H1 (cell line): ENCODE measurements at regions not wholly inside any gene's neighbourhood (a gene's known extent, or its start where the extent isn't known, plus 50 kb on each side); places are given as distances from the start of the nearest gene placed in this dataset.

ENCODE experiments used
- CTCF ChIA-PET: fragments of 300-600 bp; sonication (Branson Sonifier 250); formaldehyde crosslinking; loops from one replicate; lab custom pipeline; 2021; ENCODE audit not compliant: partially characterized antibody; lab: Charles Lee
- POLR2A ChIA-PET: fragments of 300-600 bp; sonication (Branson Sonifier 250); formaldehyde crosslinking; loops from one replicate; lab custom pipeline; 2021; ENCODE audit warnings: inconsistent platforms; ENCODE audit not compliant: partially characterized antibody; lab: Charles Lee
- DNase-seq, 2 experiments: peaks; one replicate each; pipeline versions ENCODE4 v3.0.0 to v3.0.0-alpha.2; 2010 to 2022; ENCODE audit warnings: low spot score in 2 of 2, low read depth in 1 of 2, mixed read lengths in 1 of 2
- FAIRE-seq: peaks from 2 replicates; lab custom pipeline; 2011; peaks lifted over from hg19 to GRCh38; lab: Jason Lieb, UNC
- H2AFZ ChIP-seq: 2 replicates; pipeline ENCODE4 v1.8.1; 2012; ENCODE audit warnings: low read length, inconsistent platforms
- H2AK5ac ChIP-seq: 2 replicates; pipeline ENCODE4 v1.6.1; 2013; ENCODE audit warnings: low read depth, low read length
- H2BK120ac ChIP-seq: replicated peaks from 2 replicates; pipeline ENCODE3; 2013; ENCODE audit warnings: low read depth, low read length, inconsistent platforms
- H2BK12ac ChIP-seq: 2 replicates; pipeline ENCODE4 v1.6.1; 2013; ENCODE audit warnings: low read depth, low read length
- H2BK15ac ChIP-seq: 2 replicates; pipeline ENCODE4 v1.6.1; 2013; ENCODE audit warnings: low read length
- H2BK20ac ChIP-seq: 2 replicates; pipeline ENCODE4 v1.6.1; 2013; ENCODE audit warnings: low read length
- H2BK5ac ChIP-seq: 2 replicates; pipeline ENCODE4 v1.6.1; 2013; ENCODE audit warnings: low read depth, low read length
- H3K14ac ChIP-seq: 2 replicates; pipeline ENCODE4 v1.6.1; 2013; ENCODE audit warnings: inconsistent platforms; ENCODE audit not compliant: insufficient read length
- H3K18ac ChIP-seq: 2 replicates; pipeline ENCODE4 v1.6.1; 2013; ENCODE audit warnings: low read length; ENCODE audit errors: extremely low read depth
- H3K23ac ChIP-seq: 2 replicates; pipeline ENCODE4 v1.6.1; 2013; ENCODE audit warnings: inconsistent platforms; ENCODE audit not compliant: insufficient read length
- H3K23me2 ChIP-seq: 2 replicates; pipeline ENCODE4 v1.6.1; 2013; ENCODE audit warnings: low read depth, low read length
- H3K27ac ChIP-seq: 2 replicates; pipeline ENCODE4 v1.6.1; 2011; ENCODE audit warnings: low read depth, low read length, inconsistent platforms
- H3K27me3 ChIP-seq, 4 experiments: replicated peaks in 1 of 4; 1 replicate in 1 of 4; 2 replicates in 3 of 4; pipeline versions ENCODE4 v1.6.1 to v1.8.1; 2011 to 2013; ENCODE audit warnings: low read length in 3 of 4, mild to moderate bottlenecking in 3 of 4, inconsistent platforms in 2 of 4, mixed read lengths in 2 of 4, moderate library complexity in 1 of 4; ENCODE audit not compliant: control insufficient read depth in 3 of 4, insufficient read depth in 3 of 4; ENCODE audit errors: extremely low read depth in 1 of 4
- H3K36me3 ChIP-seq, 4 experiments: 2 replicates each; pipeline versions ENCODE4 v1.6.1 to v1.8.1; 2011 to 2013; ENCODE audit warnings: mild to moderate bottlenecking in 4 of 4, low read length in 3 of 4, moderate library complexity in 2 of 4, control low read depth in 1 of 4, inconsistent platforms in 1 of 4; ENCODE audit not compliant: insufficient read depth in 4 of 4, control insufficient read depth in 2 of 4
- H3K4ac ChIP-seq: replicated peaks from 2 replicates; pipeline ENCODE3; 2013; ENCODE audit warnings: low read length, low read depth, mixed read lengths, inconsistent platforms; ENCODE audit not compliant: insufficient read length
- H3K4me1 ChIP-seq, 4 experiments: replicated peaks in 1 of 4; 1 replicate in 1 of 4; 2 replicates in 3 of 4; pipeline versions ENCODE4 v1.6.1 to v1.8.1; 2011 to 2013; ENCODE audit warnings: low read length in 3 of 4, inconsistent platforms in 2 of 4, mixed read lengths in 1 of 4; ENCODE audit not compliant: insufficient read depth in 4 of 4, control insufficient read depth in 3 of 4
- H3K4me2 ChIP-seq, 2 experiments: 2 replicates each; pipeline versions ENCODE4 v1.6.1 to v1.8.1; 2011 to 2013; ENCODE audit warnings: low read depth in 2 of 2, low read length in 2 of 2, control low read depth in 1 of 2, inconsistent platforms in 1 of 2, mild to moderate bottlenecking in 1 of 2; ENCODE audit not compliant: insufficient read depth in 1 of 2
- H3K4me3 ChIP-seq, 4 experiments: fragments of 200-600, 300-600 bp in 1 of 4; sonication (generic), shearing (Covaris generic), sonication (Bioruptor Twin) in 1 of 4; 2 replicates each; pipeline versions ENCODE4 v1.5.1 to v1.8.1; 2011 to 2016; ENCODE audit warnings: low read length in 4 of 4, low read depth in 3 of 4, control low read depth in 2 of 4, inconsistent platforms in 2 of 4, mild to moderate bottlenecking in 2 of 4, mixed read lengths in 1 of 4, moderate library complexity in 1 of 4; ENCODE audit not compliant: insufficient read depth in 2 of 4; ENCODE audit errors: extremely low read depth in 1 of 4
- H3K56ac ChIP-seq: replicated peaks from 2 replicates; pipeline ENCODE3; 2013; ENCODE audit warnings: low read depth, mild to moderate bottlenecking, mixed read lengths, low read length, inconsistent platforms; ENCODE audit not compliant: insufficient read length
- H3K79me1 ChIP-seq: 2 replicates; pipeline ENCODE4 v1.6.1; 2013; ENCODE audit warnings: low read depth, low read length, control low read depth
- H3K79me2 ChIP-seq, 2 experiments: 2 replicates each; pipeline versions ENCODE4 v1.6.1 to v1.8.1; 2012 to 2013; ENCODE audit warnings: low read length in 2 of 2, mild to moderate bottlenecking in 2 of 2, inconsistent platforms in 1 of 2; ENCODE audit not compliant: insufficient read depth in 2 of 2, control insufficient read depth in 1 of 2
- H3K9ac ChIP-seq, 4 experiments: replicated peaks in 1 of 4; 1 replicate in 1 of 4; 2 replicates in 3 of 4; pipeline versions ENCODE4 v1.6.1 to v1.8.1; 2011 to 2013; ENCODE audit warnings: low read depth in 3 of 4, low read length in 3 of 4, control low read depth in 2 of 4, mild to moderate bottlenecking in 2 of 4, moderate library complexity in 2 of 4, inconsistent platforms in 1 of 4; ENCODE audit errors: extremely low read depth in 1 of 4
- H3K9me3 ChIP-seq, 2 experiments: 2 replicates each; pipeline versions ENCODE4 v1.6.1 to v1.8.1; 2012 to 2013; ENCODE audit warnings: mild to moderate bottlenecking in 2 of 2, moderate library complexity in 2 of 2, control low read depth in 1 of 2, inconsistent platforms in 1 of 2, low read depth in 1 of 2, low read length in 1 of 2, mixed read lengths in 1 of 2; ENCODE audit not compliant: insufficient read depth in 2 of 2
- H4K20me1 ChIP-seq, 2 experiments: replicated peaks in 1 of 2; 2 replicates each; pipeline versions ENCODE3 to v1.8.1; 2011 to 2013; ENCODE audit warnings: inconsistent platforms in 2 of 2, low read length in 2 of 2, mild to moderate bottlenecking in 1 of 2; ENCODE audit not compliant: insufficient read depth in 2 of 2, control insufficient read depth in 1 of 2
- H4K5ac ChIP-seq: 2 replicates; pipeline ENCODE4 v1.6.1; 2013; ENCODE audit warnings: low read length, low read depth, mixed read lengths, inconsistent platforms; ENCODE audit not compliant: insufficient read length
- H4K8ac ChIP-seq: 2 replicates; pipeline ENCODE4 v1.8.0; 2013; ENCODE audit warnings: mild to moderate bottlenecking, moderate library complexity, low read length, inconsistent platforms; ENCODE audit not compliant: insufficient read depth; ENCODE audit errors: extremely low read depth
- H4K91ac ChIP-seq: replicated peaks from 2 replicates; pipeline ENCODE3; 2013; ENCODE audit warnings: low read length, mixed read lengths, inconsistent platforms; ENCODE audit not compliant: insufficient read length
- ATF3 ChIP-seq: IDR thresholded peaks from 2 replicates; pipeline ENCODE4 v1.6.1; 2011; ENCODE audit warnings: low read depth, mild to moderate bottlenecking, low read length; ENCODE audit not compliant: insufficient read depth
- BACH1 ChIP-seq: IDR thresholded peaks from 2 replicates; pipeline ENCODE4 v1.6.1; 2012; ENCODE audit warnings: low read length, improper control_type of control experiment
- BRCA1 ChIP-seq: IDR thresholded peaks from 2 replicates; pipeline ENCODE4 v1.6.1; 2012; ENCODE audit warnings: low read depth, low read length, improper control_type of control experiment
- CHD1 ChIP-seq: IDR thresholded peaks from 2 replicates; pipeline ENCODE4 v1.6.1; 2012; ENCODE audit warnings: low read depth, low read length, improper control_type of control experiment
- CHD2 ChIP-seq: IDR thresholded peaks from 2 replicates; pipeline ENCODE4 v1.6.1; 2012; ENCODE audit warnings: low read length, improper control_type of control experiment
- EGR1 ChIP-seq: IDR thresholded peaks from 2 replicates; pipeline ENCODE4 v1.6.1; 2011; ENCODE audit warnings: low read depth, low read length, borderline replicate concordance
- GTF2F1 ChIP-seq: IDR thresholded peaks from 2 replicates; pipeline ENCODE4 v1.6.1; 2012; ENCODE audit warnings: low read depth, low read length, improper control_type of control experiment, borderline replicate concordance
- HDAC6 ChIP-seq: IDR thresholded peaks from one replicate; pipeline ENCODE4 v1.7.1; 2012; ENCODE audit warnings: low read depth, mild to moderate bottlenecking, inconsistent platforms, low read length, moderate library complexity
- JUND ChIP-seq: IDR thresholded peaks from 2 replicates; pipeline ENCODE4 v1.6.1; 2011; ENCODE audit warnings: mild to moderate bottlenecking, improper control_type of control experiment, low read length
- MAX ChIP-seq: IDR thresholded peaks from 2 replicates; pipeline ENCODE4 v1.6.1; 2012; ENCODE audit warnings: inconsistent platforms
- SIN3A ChIP-seq, 2 experiments: IDR thresholded peaks in 1 of 2; conservative IDR thresholded peaks in 1 of 2; 2 replicates each; pipeline ENCODE4 v1.6.1; 2011 to 2012; ENCODE audit warnings: low read length in 2 of 2, improper control_type of control experiment in 1 of 2, low read depth in 1 of 2, mild to moderate bottlenecking in 1 of 2
- ZNF274 ChIP-seq: IDR thresholded peaks from 2 replicates; pipeline ENCODE4 v1.7.0; 2012; ENCODE audit warnings: low read length, borderline replicate concordance; ENCODE audit errors: extremely low read depth
- WGBS, 2 experiments: shearing (Covaris generic) in 1 of 2; methylation state at CpG; one replicate each; pipeline versions ENCODE4 v1.1.6 to v1.1.7; 2013 to 2015; ENCODE audit warnings: low lambda C conversion rate in 2 of 2, mixed read lengths in 2 of 2, inconsistent platforms in 1 of 2, low coverage in 1 of 2, missing lambda C conversion rate in 1 of 2; ENCODE audit not compliant: insufficient replicate concordance in 2 of 2, insufficient coverage in 1 of 2, insufficient read length in 1 of 2; ENCODE audit errors: extremely low coverage in 1 of 2, missing lambda C conversion rate in 1 of 2; 5-methylcytosine and 5-hydroxymethylcytosine counted together

- no peak overlapping the region for H3K4me3 ChIP-seq
- H3K23ac ChIP-seq = no peak overlapping the region
- no peak overlapping the region for H2BK15ac ChIP-seq
- H2BK20ac ChIP-seq = no peak overlapping the region
- no peak overlapping the region for H3K9ac ChIP-seq
- no peaks in the 10 kb centered on the region for H3K36me3 ChIP-seq
- no peak overlapping the region for H2AK5ac ChIP-seq
- H3K79me2 ChIP-seq = no peaks in the 10 kb centered on the region
- CTCF ChIA-PET = interaction anchor here (0.6 to 2.8 kb wide), 7 partner anchors 8 to 307 kb away, joined by 3 to 10 read pairs (median 3); no protein-coding TSS in a partner anchor
- POLR2A ChIA-PET = interaction anchor here (1.5 kb wide), 1 partner anchor 8 kb away, joined by 3 read pairs; no protein-coding TSS in a partner anchor
- no peak overlapping the region for H3K4ac ChIP-seq
- no peaks in the 10 kb centered on the region; the same call in 1 of the 2 replicates for H3K23me2 ChIP-seq
- H2BK5ac ChIP-seq = no peak overlapping the region
- no peak overlapping the region for H2BK12ac ChIP-seq
- H3K9me3 ChIP-seq = no peaks in the 10 kb centered on the region
- H3K18ac ChIP-seq = no peak overlapping the region
- H3K27me3 ChIP-seq = peaks cover 0 to 1% (median 0%) of the 10 kb centered on the region in 4 experiments; a peak in 1 of 7 replicates
- H4K91ac ChIP-seq = no peak overlapping the region
- H3K27ac ChIP-seq = no peak overlapping the region
- H4K5ac ChIP-seq = no peak overlapping the region
- no peak for DNase-seq
- no peak overlapping the region for H2AFZ ChIP-seq
- no peaks in the 10 kb centered on the region for H4K20me1 ChIP-seq
- no peak overlapping the region for H3K56ac ChIP-seq
- H3K79me1 ChIP-seq = no peaks in the 10 kb centered on the region
- H3K4me1 ChIP-seq = peaks cover 0 to 2% (median 0%) of the 10 kb centered on the region in 4 experiments; a peak in 1 of 7 replicates
- WGBS, 2 experiments = 90% methylated on average over 3 of the region's 3 CpGs; no CpG with 5 or more reads in 1 of the 2 experiments
- FAIRE-seq = no peak
- no peak overlapping the region for H3K4me2 ChIP-seq
- TF ChIP-seq BACH1 (no peak), CHD2 (no peak), MAX (no peak), HDAC6 (no peak), BRCA1 (no peak), GTF2F1 (no peak), EGR1 (no peak), ATF3 (no peak), JUND (no peak), SIN3A (conservative IDR thresholded peaks at IDR 0.05 in 1 of 2, IDR thresholded peaks at IDR 0.05 in 1 of 2; ENCODE audit: low read depth in 1 of 2, low read length in 2 of 2) (no peak), CHD1 (no peak), ZNF274 (no peak)
- H2BK120ac ChIP-seq = no peak overlapping the region
- no peak overlapping the region for H4K8ac ChIP-seq
- no peak overlapping the region for H3K14ac ChIP-seq
Measured at GRCh38 chr15:59873644-59874272, 130.4 kb upstream of the FOXB1 start.
